Stimulated activated CD8-positive, alpha-beta memory T cell treated with anti-CD3 and anti-CD28 coated beads, Interleukin-7, amount 100 ng/mL, for 48 hours (primary cell): ENCODE measurements at regions not wholly inside any gene's neighbourhood (a gene's known extent, or its start where the extent isn't known, plus 50 kb on each side); places are given as distances from the start of the nearest gene placed in this dataset.
"Not testable (repeated sequence)": the region's sequence is repeated elsewhere in the genome, so short reads cannot be mapped to it uniquely, and the experiment has no call there.

ENCODE experiments used
- DNase-seq, 2 donors: peaks; one replicate each; pipeline ENCODE4 v3.0.0-alpha.2; 2020; ENCODE audit warnings: low read depth in 1 of 2; ENCODE audit errors: extremely low read depth in 1 of 2

GRCh38 chr1:25011943-25012638, 82.0 kb upstream of the RUNX3 start:
- DNase-seq, result no peak

DNA sequence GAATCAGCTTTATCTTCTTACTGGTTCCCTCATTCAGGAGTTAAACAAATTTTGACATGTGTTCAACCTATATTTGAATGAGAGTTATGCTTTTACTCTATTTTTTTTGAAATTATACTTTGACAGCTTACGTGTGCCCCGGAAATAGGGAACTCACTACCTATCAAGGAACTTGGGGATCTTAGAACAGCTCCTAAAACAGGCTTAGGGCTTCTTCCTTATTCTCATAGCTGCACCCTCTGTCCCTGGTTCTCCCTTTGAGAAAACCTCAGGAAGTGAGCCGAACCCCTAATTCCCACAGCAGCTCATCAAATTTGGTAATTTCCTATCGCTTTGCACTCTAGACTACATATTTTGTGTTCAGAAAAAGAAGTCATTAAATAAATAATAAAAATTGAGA, 81.2 kb upstream of the RUNX3 start:
- no peak for DNase-seq

- DNase-seq, result peak in 1 of 2 donors; percentile 64
Measured at GRCh38 chr1:25009671-25010262, 79.7 kb upstream of the RUNX3 start.

DNA sequence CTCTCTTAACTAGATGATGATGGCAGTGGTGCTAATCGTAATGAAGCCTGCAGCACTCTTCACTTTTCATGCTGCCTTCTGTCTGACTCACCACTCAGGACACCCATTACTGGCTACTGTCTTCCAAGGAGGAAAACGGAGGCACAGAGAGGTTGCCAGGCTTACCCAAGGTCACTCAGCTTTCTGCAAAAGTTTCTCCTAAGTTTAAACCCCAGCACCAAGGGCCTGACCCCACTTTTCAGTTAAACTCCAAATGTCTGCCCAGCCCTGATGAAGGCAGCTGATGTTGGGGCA, 78.1 kb upstream of the RUNX3 start:
- DNase-seq, result no peak

DNA sequence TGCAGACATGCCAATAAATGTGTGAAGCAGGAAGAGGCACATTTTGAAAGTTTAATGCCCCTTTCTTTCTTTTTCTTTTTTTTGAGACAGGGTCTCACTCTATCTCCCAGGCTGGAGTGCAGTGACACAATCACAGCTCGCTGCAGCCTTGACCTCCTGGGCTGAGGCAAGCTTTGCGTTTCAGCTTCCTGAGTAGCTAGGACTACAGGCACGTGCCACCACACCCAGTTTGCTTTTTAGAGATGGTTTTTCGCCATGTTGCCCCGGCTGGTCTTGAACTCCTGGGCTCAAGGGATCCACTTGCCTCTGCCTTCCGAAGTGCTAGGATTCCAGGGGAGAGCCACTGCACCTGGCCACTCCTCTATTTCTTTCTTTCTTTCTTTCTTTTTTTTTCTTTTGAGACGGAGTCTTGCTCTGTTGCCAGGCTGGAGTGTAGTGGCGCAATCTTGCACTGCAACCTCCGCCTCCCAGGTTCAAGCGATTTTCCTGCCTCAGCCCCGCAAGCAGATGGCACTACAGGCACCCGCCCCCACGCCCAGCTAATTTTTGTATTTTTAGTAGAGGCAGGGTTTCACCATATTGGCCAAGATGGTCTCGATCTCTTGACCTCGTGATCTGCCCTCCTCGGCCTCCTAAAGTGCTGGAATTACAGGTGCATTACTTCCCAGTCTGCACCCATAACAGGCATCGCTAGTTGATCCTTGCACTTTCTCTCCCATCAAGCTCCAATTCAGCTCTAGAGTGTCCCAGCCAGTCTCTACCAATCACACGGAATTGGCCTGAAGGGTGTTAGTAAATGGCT, 77.5 kb upstream of the RUNX3 start:
- DNase-seq, result not testable (repeated sequence)

DNA sequence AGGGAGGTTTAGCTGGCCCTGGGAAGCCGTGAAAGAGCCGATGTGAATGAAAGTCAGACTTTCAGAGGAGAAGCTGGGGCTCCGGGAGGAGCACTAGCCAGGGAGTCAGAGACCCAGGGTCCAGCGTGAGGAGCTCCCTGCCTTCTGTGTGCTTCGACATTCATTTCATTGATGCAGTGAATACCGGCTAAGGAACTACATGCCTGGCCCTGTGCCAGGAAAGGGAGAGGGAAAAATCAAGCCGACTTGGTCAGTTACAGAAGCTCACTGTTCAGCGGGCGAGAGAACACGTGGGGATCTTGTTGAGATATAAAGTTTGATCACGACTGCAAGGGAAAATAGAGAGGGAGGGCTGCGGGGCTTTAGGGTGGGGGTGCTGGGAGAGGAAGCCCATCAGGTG, 76.7 kb upstream of the RUNX3 start:
- no peak for DNase-seq

- no peak for DNase-seq
Measured at GRCh38 chr1:25004355-25004754, 74.3 kb upstream of the RUNX3 start.

- no peak for DNase-seq
Measured at GRCh38 chr1:25003457-25004190, 73.5 kb upstream of the RUNX3 start.

GRCh38 chr1:25003000-25003399, 72.9 kb upstream of the RUNX3 start:
- DNase-seq, result no peak

GRCh38 chr1:25001125-25001915, 71.2 kb upstream of the RUNX3 start:
- DNase-seq, result no peak

DNA sequence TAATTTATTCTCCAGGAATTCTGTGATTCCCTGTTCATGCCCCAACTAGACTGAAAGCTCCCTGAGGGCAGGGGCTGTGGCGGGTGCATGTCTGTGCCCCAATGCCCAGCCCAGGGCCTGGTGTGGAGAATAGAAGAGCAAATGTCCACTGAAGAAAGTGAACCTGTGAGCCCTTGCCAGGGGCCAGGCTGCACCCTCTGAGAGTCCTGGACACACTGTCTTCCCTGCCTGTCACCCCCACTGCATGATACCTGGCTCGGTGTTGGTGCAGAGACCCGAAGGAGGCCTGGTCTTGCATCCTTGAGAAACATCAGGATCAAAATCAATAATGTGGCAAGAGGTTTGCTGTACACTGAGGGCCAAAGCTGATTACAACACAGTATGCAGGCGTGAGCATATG, 69.8 kb upstream of the RUNX3 start:
- DNase-seq, result no peak

DNA sequence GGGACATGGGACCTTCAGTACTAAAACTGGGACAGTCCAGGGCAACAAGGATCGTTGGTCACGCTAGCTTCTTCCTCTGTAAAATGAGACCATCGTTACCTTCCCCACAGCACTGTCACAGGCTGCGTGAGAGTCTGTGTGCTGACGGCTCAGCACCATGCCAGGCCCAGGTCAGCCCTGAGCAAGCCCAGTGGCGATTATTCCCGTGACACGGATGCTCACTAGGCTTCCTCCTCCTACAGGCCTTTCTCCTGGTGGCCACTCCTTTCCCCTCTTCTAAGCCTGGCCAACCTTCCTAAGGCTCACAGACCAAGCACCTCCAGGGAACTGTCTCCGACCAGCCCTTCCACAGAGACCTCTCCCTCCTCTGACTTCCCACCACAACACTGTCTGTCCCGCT, 69.3 kb upstream of the RUNX3 start:
- DNase-seq, result no peak

- no peak for DNase-seq
Measured at GRCh38 chr1:24998563-24999245, 68.6 kb upstream of the RUNX3 start.

GRCh38 chr1:24996983-24997893, 67.2 kb upstream of the RUNX3 start:
- peak; percentile 73 to 83 for DNase-seq

DNA sequence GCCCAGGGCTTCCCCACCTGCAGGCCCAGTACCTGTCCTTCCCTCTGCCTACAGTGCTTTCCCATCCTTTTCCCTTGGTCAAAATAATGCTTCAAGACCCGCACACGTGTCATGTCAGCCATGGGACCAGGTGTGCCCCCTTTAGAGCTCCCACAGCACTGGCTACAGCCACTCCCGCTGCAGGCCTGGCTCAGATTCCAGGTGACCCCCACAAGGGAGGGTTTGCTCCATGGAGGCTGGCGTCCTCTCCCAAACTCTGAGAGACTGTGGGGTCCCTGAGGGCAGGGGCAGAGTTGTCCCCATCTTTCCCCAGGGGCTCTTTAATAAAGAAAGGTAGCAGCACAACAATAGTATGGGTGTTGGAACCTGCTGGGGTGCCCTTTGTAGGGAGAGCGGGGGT, 66.4 kb upstream of the RUNX3 start:
- DNase-seq, result no peak

- DNase-seq, result no peak
Measured at GRCh38 chr1:24995661-24996060, 65.6 kb upstream of the RUNX3 start.

- no peak for DNase-seq
Measured at GRCh38 chr1:24995140-24995539, 65.1 kb upstream of the RUNX3 start.

- DNase-seq, result no peak
Measured at GRCh38 chr1:24993871-24994580, 64.0 kb upstream of the RUNX3 start.
